Hepatocyte (in vitro differentiated cells): ENCODE measurements at regions not wholly inside any gene's neighbourhood (a gene's known extent, or its start where the extent isn't known, plus 50 kb on each side); places are given as distances from the start of the nearest gene placed in this dataset.

ENCODE experiments used
- DNase-seq: peaks from one replicate; pipeline ENCODE4 v3.0.0-alpha.2; 2016; ENCODE audit warnings: low spot score
- H2AFZ ChIP-seq: fragments of 200-600 bp; sonication (generic); 2 replicates; pipeline ENCODE4 v1.6.0; 2016; ENCODE audit warnings: antibody characterized with exemption, mild to moderate bottlenecking
- H3K27ac ChIP-seq: fragments of 200-600 bp; sonication (generic); 2 replicates; pipeline ENCODE4 v1.5.1; 2016; ENCODE audit warnings: mild to moderate bottlenecking
- H3K27me3 ChIP-seq: fragments of 200-600 bp; sonication (generic); 2 replicates; pipeline ENCODE4 v1.6.1; 2016
- H3K36me3 ChIP-seq: fragments of 200-600 bp; sonication (generic); replicated peaks from 2 replicates; pipeline ENCODE4 v1.5.1; 2016; ENCODE audit warnings: low read depth; ENCODE audit not compliant: insufficient read depth
- H3K4me1 ChIP-seq: fragments of 200-600 bp; sonication (generic); 2 replicates; pipeline ENCODE4 v1.5.1; 2016; ENCODE audit warnings: mild to moderate bottlenecking, moderate library complexity; ENCODE audit not compliant: insufficient read depth
- H3K4me2 ChIP-seq: fragments of 200-600 bp; sonication (generic); 2 replicates; pipeline ENCODE4 v1.6.0; 2016
- H3K4me3 ChIP-seq: fragments of 200-600 bp; sonication (generic); 2 replicates; pipeline ENCODE4 v1.5.1; 2016; ENCODE audit warnings: mild to moderate bottlenecking
- H3K79me2 ChIP-seq: fragments of 200-600 bp; sonication (generic); 2 replicates; pipeline ENCODE4 v1.6.0; 2017; ENCODE audit warnings: mild to moderate bottlenecking
- H3K9me2 ChIP-seq: fragments of 200-600 bp; sonication (generic); replicated peaks from 2 replicates; pipeline ENCODE4 v1.6.0; 2017; ENCODE audit warnings: mild to moderate bottlenecking; ENCODE audit not compliant: insufficient read depth
- H3K9me3 ChIP-seq: fragments of 200-600 bp; sonication (generic); 2 replicates; pipeline ENCODE4 v1.5.1; 2016; ENCODE audit warnings: low read depth, mild to moderate bottlenecking
- H4K20me1 ChIP-seq: fragments of 200-600 bp; sonication (generic); 2 replicates; pipeline ENCODE4 v1.6.0; 2016; ENCODE audit warnings: mild to moderate bottlenecking; ENCODE audit not compliant: insufficient read depth, poor library complexity, severe bottlenecking
- CTCF ChIP-seq: fragments of 200-600 bp; sonication (generic); IDR thresholded peaks from 2 replicates; pipeline ENCODE4 v1.5.1; 2016; ENCODE audit warnings: antibody characterized with exemption, mild to moderate bottlenecking; ENCODE audit not compliant: poor library complexity
- EZH2 ChIP-seq: fragments of 200-600 bp; sonication (generic); IDR thresholded peaks from 2 replicates; pipeline ENCODE4 v1.6.1; 2016; ENCODE audit warnings: antibody characterized with exemption, mild to moderate bottlenecking, borderline replicate concordance
- EZH2phosphoT487 ChIP-seq: fragments of 200-600 bp; sonication (generic); IDR thresholded peaks from one replicate; pipeline ENCODE4 v1.6.1; 2018; ENCODE audit warnings: antibody characterized with exemption, mild to moderate bottlenecking, low read depth, moderate library complexity; ENCODE audit not compliant: unreplicated experiment, severe bottlenecking
- WGBS: methylation state at CpG from one replicate; pipeline ENCODE4 v1.1.6; 2016; ENCODE audit warnings: low lambda C conversion rate; ENCODE audit errors: missing lambda C conversion rate; 5-methylcytosine and 5-hydroxymethylcytosine counted together

DNA sequence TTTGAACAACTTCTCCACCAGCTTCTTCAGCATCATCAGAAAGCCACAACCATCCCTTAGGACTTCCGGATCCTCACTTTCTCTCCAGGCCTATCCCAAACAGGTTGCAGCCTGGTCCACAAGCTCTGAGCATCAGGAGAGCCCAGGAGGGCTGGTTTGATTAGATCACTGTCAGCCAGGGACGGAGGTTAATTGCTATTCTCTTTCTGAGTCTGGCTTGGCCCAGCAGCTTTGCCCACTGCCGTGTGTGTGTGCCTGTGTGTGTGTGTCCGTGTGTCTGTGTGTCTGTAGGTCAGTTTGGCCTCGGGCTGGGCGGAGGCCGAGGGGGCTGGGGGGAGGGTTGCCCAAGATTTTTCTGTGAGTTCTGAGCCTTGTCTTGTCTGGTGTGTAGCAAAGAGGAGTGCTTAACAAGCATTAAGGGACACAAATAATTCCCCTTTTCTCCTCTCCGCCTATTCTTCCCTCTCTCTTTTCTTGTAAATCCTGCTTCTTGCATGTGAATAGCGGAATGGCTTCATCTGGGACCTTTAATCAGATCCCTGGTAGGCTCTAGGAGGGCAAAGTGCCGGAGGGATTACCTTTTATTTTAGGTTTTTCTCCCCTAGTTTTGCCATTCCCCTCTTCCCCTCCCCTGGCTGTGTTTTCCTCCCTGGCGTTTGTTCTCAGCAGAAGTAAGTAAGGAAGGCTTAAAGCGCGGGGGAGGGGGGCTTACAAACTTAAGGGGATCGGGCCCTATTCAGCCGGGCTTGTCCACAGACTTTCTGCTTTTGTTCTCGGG lies 138.2 kb upstream of the LHX5 start:
- no peaks in the 10 kb centered on the region for H3K36me3 ChIP-seq
- no peak overlapping the region for H3K27ac ChIP-seq
- no peaks in the 10 kb centered on the region for H3K79me2 ChIP-seq
- H3K4me1 ChIP-seq, result no peaks in the 10 kb centered on the region
- no peak overlapping the region for H3K4me3 ChIP-seq
- 16% methylated on average over 14 of the region's 16 CpGs for WGBS
- no peak for DNase-seq
- no peak overlapping the region for H3K4me2 ChIP-seq
- no peaks in the 10 kb centered on the region for H4K20me1 ChIP-seq
- H3K9me3 ChIP-seq, result no peaks in the 10 kb centered on the region
- no peaks in the 10 kb centered on the region for H3K9me2 ChIP-seq
- peaks cover 65% of the 10 kb centered on the region for H3K27me3 ChIP-seq
- no peak overlapping the region for H2AFZ ChIP-seq
- no peak for TF ChIP-seq EZH2
- TF ChIP-seq CTCF, result no peak
- no peak for TF ChIP-seq EZH2phosphoT487

DNA sequence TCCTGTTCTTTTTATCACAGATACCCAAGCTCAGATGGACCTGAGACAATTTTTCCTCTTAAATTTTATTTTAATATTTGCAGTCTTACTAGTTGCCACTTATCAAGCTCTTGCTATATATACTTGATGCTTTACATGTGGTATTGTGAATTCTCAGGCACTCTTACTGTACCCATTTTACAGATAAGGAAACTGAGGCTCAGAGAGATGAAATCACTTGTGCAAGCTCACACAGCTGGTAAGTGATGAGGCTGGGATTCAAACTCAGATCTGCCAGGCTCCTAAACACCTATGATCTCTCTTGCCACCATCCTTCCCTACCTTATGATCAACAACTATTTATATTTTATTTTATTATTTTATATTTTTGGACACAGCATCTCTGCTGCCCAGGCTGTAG lies 133.0 kb upstream of the LHX5 start:
- Histone ChIP-seq H3K4me1 (no peaks in the 10 kb centered on the region), H4K20me1 (no peaks in the 10 kb centered on the region), H2AFZ (no peak overlapping the region), H3K27ac (no peak overlapping the region), H3K36me3 (no peaks in the 10 kb centered on the region), H3K9me3 (no peaks in the 10 kb centered on the region), H3K27me3 (peaks cover 23% of the 10 kb centered on the region), H3K4me2 (no peak overlapping the region), H3K9me2 (no peaks in the 10 kb centered on the region), H3K79me2 (no peaks in the 10 kb centered on the region), H3K4me3 (no peak overlapping the region)
- DNase-seq, result no peak
- no peak for TF ChIP-seq EZH2phosphoT487
- TF ChIP-seq CTCF, result no peak
- no peak for TF ChIP-seq EZH2

GRCh38 chr12:113601656-113602263 lies 130.1 kb upstream of the LHX5 start:
- Histone ChIP-seq H3K4me3 (no peak overlapping the region), H3K27me3 (peaks cover 27% of the 10 kb centered on the region), H4K20me1 (no peaks in the 10 kb centered on the region), H3K36me3 (no peaks in the 10 kb centered on the region), H3K9me3 (no peaks in the 10 kb centered on the region), H3K9me2 (no peaks in the 10 kb centered on the region), H2AFZ (no peak overlapping the region), H3K4me1 (no peaks in the 10 kb centered on the region), H3K27ac (no peak overlapping the region), H3K4me2 (no peak overlapping the region), H3K79me2 (no peaks in the 10 kb centered on the region)
- WGBS, result 39% methylated on average over 3 of the region's 3 CpGs
- peak; percentile 17 for DNase-seq
- TF ChIP-seq CTCF, result no peak
- no peak for TF ChIP-seq EZH2
- no peak for TF ChIP-seq EZH2phosphoT487
